WERI-Rb-1 (cell line): ENCODE measurements at regions not wholly inside any gene's neighbourhood (a gene's known extent, or its start where the extent isn't known, plus 50 kb on each side); places are given as distances from the start of the nearest gene placed in this dataset.

Source experiments
- DNase-seq: peaks from one replicate; pipeline ENCODE4 v3.0.0-alpha.2; 2020
- H3K27ac ChIP-seq: fragments of 250-450 bp; sonication (Bioruptor Pico); 2 replicates; pipeline ENCODE4 v1.5.1; 2020; ENCODE audit warnings: mild to moderate bottlenecking, moderate library complexity
- H3K27me3 ChIP-seq: fragments of 250-450 bp; sonication (Bioruptor Pico); 2 replicates; pipeline ENCODE4 v1.5.1; 2021; ENCODE audit warnings: mild to moderate bottlenecking, low read depth, moderate library complexity; ENCODE audit not compliant: insufficient read depth, severe bottlenecking
- H3K36me3 ChIP-seq: fragments of 250-450 bp; sonication (Bioruptor Pico); 2 replicates; pipeline ENCODE4 v1.5.1; 2020; ENCODE audit warnings: mild to moderate bottlenecking, moderate library complexity
- H3K4me3 ChIP-seq: 2 replicates; pipeline ENCODE4 v1.5.1; 2011; ENCODE audit warnings: low read depth, mild to moderate bottlenecking, control low read depth, low read length
- H3K9me3 ChIP-seq: fragments of 250-450 bp; sonication (Bioruptor Pico); 2 replicates; pipeline ENCODE4 v1.5.1; 2021; ENCODE audit warnings: mild to moderate bottlenecking, moderate library complexity; ENCODE audit not compliant: severe bottlenecking
- TF ChIP-seq, protein P1 (sequence below): IDR thresholded peaks from 2 replicates; pipeline ENCODE4 v1.5.1; 2011; ENCODE audit warnings: low read depth, mild to moderate bottlenecking, control low read depth, inconsistent platforms, low read length

DNA sequence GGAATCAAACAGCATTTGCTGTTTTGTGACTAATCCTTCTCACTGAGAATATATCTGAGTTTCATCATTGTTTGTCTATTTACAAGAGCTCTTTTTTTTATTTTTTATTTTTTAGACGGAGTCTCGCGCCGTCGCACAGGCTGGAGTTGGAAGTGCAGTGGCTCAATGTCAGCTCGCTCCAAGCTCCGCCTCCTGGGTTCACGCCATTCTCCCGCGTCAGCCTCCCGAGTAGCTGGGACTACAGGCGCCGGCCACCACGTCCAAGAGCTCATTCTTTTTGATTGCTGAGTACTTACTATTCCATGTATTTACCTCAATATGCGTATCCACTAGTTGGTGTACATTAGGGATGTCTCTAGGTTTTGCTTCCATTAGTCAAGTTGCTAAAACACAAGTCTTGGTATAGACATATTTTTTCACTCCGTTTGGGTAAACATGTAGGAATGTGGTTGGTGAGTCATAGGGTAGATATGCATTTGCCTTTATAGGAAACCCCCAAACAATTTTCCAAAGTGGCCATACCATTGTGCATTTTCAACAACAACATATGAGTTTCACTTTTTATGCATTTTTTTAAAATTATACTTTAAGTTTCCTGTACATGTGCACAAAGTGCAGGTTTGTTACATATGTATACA is 1005.0 kb upstream of the CDH10 start:
- no peaks in the 10 kb centered on the region for H3K9me3 ChIP-seq

DNA sequence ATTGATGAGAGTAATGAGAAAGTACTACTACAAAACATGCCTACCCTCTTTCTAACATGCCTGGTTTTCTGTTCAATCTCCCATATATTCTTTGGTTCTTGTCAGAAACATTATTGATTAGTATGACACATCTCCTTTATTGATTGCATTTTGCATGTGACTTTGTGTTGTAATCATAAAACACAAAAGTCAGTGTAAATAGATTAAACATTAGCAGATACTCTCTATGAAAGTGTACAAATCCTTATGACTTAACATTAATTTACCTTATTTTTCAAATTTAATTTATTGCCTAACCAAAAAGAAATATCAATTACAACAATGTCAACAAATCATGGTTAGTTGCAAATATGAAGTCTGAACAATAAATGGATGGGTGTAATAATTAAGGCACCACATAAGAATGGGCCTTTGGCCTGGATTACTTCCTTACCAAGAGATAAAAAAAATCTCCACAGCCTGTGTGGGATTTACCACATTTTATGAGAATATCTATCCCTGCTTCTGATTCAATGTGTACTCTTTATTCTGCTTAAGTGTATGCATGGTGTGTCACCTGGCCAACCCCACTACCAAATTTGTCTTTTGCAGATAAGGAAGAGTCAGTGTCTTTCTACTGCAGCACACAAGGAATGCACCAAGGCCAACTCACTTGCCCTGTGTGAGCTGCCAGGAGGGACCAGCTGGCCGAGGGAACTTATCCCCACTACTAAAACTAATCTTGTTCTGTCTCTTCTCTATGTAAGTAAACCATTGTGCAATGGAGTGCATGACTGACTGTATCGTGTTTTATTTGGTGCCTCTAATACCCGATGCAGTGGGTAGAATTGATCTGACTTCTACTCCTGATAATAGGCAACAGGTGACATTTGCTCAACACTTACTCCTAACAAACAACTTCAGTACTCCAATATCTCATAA is 1001.9 kb upstream of the CDH10 start:
- TF ChIP-seq, protein P1, sequence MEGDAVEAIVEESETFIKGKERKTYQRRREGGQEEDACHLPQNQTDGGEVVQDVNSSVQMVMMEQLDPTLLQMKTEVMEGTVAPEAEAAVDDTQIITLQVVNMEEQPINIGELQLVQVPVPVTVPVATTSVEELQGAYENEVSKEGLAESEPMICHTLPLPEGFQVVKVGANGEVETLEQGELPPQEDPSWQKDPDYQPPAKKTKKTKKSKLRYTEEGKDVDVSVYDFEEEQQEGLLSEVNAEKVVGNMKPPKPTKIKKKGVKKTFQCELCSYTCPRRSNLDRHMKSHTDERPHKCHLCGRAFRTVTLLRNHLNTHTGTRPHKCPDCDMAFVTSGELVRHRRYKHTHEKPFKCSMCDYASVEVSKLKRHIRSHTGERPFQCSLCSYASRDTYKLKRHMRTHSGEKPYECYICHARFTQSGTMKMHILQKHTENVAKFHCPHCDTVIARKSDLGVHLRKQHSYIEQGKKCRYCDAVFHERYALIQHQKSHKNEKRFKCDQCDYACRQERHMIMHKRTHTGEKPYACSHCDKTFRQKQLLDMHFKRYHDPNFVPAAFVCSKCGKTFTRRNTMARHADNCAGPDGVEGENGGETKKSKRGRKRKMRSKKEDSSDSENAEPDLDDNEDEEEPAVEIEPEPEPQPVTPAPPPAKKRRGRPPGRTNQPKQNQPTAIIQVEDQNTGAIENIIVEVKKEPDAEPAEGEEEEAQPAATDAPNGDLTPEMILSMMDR: no peak
- no peaks in the 10 kb centered on the region for H3K9me3 ChIP-seq
- no peak overlapping the region for H3K27ac ChIP-seq
- no peaks in the 10 kb centered on the region for H3K36me3 ChIP-seq
- H3K27me3 ChIP-seq: no peaks in the 10 kb centered on the region
- no peak overlapping the region for H3K4me3 ChIP-seq
- DNase-seq: no peak

More for the DNA sequence above, 1005.0 kb upstream of the CDH10 start:
- no peak for DNase-seq
- H3K27ac ChIP-seq: no peak overlapping the region
- H3K36me3 ChIP-seq: no peaks in the 10 kb centered on the region
- H3K4me3 ChIP-seq: no peak overlapping the region
- TF ChIP-seq, protein P1: no peak
- no peaks in the 10 kb centered on the region for H3K27me3 ChIP-seq

DNA sequence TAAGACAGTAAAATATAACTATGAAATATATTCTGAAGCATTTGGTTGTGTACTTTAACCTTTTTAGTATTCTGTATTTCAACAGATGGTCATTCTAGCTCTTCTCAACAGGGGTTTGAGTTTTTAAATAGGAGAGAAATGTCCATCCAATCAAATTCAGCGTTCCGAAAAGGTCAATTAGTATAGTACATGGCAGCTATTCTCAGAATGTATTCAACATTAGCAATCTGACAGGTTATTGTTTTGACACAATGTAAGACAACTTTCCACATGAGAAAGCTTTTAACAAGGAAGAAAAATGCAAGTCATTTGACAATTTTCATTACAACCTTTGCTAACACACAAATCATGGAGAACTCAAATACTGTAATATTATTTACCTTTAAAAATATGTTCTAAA is 996.3 kb upstream of the CDH10 start:
- TF ChIP-seq, protein P1: no peak
- no peaks in the 10 kb centered on the region for H3K9me3 ChIP-seq
- no peak overlapping the region for H3K27ac ChIP-seq
- no peak for DNase-seq
- no peak overlapping the region for H3K4me3 ChIP-seq
- no peaks in the 10 kb centered on the region for H3K36me3 ChIP-seq
- no peaks in the 10 kb centered on the region for H3K27me3 ChIP-seq

DNA sequence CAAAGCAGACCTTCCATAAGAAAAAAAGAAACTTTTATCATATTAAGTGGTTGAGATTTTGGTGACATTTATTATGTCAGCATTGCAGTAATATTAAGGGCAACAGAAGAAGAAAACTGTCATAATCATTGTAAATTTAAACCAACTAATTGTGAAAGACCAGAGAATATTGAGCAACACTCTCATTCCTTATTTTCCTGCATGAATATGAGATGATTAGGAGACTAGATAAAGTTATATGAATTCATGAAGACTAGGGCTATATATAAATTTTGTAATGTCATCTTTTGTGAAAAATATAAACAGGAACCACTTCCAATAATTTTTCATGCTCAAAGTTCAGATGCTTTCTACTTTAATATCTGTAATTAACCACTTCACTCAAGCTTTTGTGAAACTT is 974.5 kb upstream of the CDH10 start:
- Histone ChIP-seq H3K27ac (no peak overlapping the region), H3K4me3 (no peak overlapping the region), H3K36me3 (no peaks in the 10 kb centered on the region), H3K27me3 (no peaks in the 10 kb centered on the region), H3K9me3 (no peaks in the 10 kb centered on the region)
- TF ChIP-seq, protein P1: no peak
- no peak for DNase-seq

DNA sequence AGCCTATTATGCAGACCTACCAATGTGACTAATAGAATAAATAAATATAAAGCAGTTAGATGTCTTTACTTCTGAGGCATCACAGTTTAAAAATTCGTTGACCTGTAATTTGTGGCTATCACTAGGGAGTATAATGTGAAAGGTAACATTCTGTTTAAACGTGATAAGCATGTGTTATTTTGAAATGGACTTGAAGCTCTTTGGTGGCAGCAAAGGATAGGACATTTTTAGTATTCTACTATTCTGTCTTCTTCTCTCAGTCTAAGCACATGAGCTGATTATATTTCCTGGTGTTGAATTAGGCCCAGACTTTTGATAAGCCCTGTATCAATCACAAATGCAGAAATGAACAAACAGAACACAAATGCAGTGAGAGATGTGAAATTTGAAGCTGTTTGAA is 974.0 kb upstream of the CDH10 start:
- H3K9me3 ChIP-seq: no peaks in the 10 kb centered on the region
- DNase-seq: no peak
- no peaks in the 10 kb centered on the region for H3K27me3 ChIP-seq
- TF ChIP-seq, protein P1: no peak
- H3K4me3 ChIP-seq: no peak overlapping the region
- no peaks in the 10 kb centered on the region for H3K36me3 ChIP-seq
- H3K27ac ChIP-seq: no peak overlapping the region
